Hematopoietic multipotent progenitor cell treated with erythropoietin and hydrocortisone succinate and interleukin-3 and kit ligand, for 17 days (in vitro differentiated cells): ENCODE measurements at regions not wholly inside any gene's neighbourhood (a gene's known extent, or its start where the extent isn't known, plus 50 kb on each side); places are given as distances from the start of the nearest gene placed in this dataset.
"Not testable (repeated sequence)": the region's sequence is repeated elsewhere in the genome, so short reads cannot be mapped to it uniquely, and the experiment has no call there.

ENCODE experiments used
- DNase-seq: peaks from one replicate; pipeline ENCODE4 v3.0.0-alpha.2; 2015; ENCODE audit warnings: low spot score

DNA sequence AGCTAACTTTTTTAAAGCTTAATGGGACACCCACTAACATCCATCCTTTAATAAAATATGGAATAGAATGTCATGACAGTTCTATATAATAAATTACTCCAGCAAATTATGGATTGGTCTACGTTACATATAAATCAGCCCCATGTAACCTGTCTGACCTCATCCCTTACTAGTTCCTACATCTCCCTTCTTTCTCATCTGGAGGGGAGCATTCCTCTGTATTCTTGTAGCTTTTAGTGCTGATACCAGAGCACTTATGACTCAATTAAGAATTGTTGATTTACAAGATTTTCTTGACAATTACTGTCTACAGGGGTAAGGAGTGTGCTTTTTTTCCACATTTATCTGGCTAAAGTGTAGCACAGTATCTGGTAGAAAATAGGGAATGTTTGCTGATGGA, 523.7 kb downstream of the FAM181B start:
- no peak for DNase-seq

- DNase-seq, result no peak
Measured at GRCh38 chr11:82195283-82195682, 538.4 kb downstream of the FAM181B start.

DNA sequence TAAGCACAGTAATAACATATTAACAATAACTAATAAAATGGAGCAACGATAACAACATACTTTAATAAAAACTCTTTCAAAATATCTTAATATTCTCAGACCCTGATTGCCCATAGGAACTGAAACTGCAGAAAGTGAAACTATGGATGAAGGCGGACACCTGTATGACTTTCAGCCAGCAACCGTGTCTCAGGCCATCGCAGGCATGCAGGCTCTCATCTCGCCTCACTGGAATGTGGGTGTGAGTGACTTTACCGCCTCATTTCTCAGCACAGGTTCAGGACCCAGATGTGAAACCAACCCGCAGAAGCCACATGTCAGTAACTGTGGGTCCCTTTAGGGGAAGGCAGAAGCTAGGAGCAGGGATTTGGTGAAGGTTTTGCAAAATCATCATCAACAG, 539.1 kb downstream of the FAM181B start:
- DNase-seq, result no peak

DNA sequence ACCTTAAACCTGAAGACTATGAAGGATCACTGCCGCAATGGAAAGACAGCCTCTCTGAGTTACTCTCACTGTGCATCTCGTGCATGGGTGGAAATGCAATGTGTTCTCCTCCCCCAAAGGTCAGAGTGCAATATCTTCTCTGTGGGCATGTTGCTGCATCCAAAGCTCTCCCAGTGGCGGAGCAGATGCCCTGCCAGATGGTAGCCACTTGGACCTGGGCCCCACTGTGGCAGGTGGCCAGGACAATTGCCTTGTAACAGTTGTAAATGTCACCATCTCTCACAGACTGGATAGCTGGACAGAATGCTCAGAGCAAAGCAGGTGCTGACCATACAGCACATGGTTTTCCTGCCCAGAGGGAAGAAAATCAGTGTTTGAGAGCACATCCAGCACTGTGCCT, 542.0 kb downstream of the FAM181B start:
- no peak for DNase-seq

DNA sequence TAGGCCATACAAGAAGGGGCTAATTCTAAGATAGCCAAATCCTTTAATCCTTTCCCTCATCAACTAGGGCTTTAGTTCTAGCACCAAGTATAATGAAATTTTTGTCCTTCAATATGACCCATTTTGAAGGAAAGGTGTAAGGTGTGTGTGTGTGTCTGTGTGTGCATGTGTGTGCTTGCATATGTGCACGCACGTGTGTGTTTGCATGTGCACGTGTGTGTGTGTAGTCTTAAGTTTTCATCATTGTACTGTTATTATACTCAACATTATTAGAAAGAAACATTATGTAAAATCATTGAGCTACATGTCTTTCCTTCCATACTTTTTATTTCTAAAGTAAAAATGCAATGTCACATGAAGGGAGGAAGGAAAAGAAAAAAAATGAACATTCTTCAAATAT, 547.7 kb downstream of the FAM181B start:
- no peak for DNase-seq

DNA sequence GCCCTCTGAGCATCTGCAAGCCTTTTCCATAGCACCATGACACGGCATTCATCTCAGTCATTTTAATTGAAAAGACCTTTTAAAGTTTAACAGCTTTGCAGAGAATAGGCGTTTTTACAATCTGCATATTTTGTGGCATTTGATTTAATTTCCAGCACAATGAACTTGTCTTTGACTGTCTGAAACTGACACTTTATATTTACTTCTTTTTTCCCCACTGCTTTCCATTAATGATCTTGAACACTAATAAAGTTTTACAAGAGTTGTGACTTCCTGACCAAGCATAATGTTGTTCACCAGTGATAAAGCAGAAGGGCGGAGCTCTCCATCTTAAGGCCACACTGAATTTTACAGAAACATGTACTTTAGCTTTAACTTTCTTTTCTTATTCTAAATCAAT, 548.7 kb downstream of the FAM181B start:
- no peak for DNase-seq

GRCh38 chr11:82183346-82183745, 550.3 kb downstream of the FAM181B start:
- DNase-seq, result no peak

DNA sequence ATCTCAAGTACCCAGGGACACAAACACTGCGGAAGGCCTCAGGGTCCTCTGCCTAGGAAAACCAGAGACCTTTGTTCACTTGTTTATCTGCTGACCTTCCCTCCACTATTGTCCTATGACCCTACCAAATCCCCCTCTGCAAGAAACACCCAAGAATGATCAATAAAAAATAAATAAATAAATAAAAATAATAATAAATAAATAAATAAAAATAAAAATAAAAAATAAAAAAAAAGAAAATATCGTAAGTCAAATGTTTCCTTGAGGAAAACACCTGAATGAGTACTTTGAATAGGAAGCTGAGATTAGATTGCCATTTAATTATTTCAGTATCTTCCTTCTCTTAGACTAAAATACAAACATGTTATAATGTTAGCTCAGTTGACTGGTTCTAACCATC, 551.0 kb downstream of the FAM181B start:
- not testable (repeated sequence) for DNase-seq

DNA sequence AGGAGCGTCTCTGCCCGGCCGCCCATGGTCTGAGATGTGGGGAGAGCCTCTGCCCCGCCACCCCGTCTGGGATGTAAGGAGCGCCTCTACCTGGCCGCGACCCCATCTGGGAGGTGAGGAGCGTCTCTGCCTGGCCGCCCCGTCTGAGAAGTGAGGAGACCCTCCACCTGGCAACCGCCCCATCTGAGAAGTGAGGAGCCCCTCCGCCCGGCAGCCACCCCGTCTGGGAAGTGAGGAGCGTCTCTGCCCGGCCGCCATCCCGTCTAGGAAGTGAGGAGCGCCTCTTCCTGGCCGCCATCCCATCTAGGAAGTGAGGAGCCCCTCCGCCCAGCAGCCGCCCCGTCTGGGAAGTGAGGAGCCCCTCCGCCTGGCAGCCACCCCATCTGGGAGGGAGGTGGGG, 551.9 kb downstream of the FAM181B start:
- DNase-seq, result not testable (repeated sequence)

- no peak for DNase-seq
Measured at GRCh38 chr11:82176945-82177344, 556.7 kb downstream of the FAM181B start.

- no peak for DNase-seq
Measured at GRCh38 chr11:82176365-82176764, 557.3 kb downstream of the FAM181B start.

- DNase-seq, result no peak
Measured at GRCh38 chr11:82174610-82175009, 559.1 kb downstream of the FAM181B start.

GRCh38 chr11:82146789-82147188, 586.9 kb downstream of the FAM181B start:
- DNase-seq, result no peak

GRCh38 chr11:82118946-82119345, 614.7 kb downstream of the FAM181B start:
- no peak for DNase-seq

DNA sequence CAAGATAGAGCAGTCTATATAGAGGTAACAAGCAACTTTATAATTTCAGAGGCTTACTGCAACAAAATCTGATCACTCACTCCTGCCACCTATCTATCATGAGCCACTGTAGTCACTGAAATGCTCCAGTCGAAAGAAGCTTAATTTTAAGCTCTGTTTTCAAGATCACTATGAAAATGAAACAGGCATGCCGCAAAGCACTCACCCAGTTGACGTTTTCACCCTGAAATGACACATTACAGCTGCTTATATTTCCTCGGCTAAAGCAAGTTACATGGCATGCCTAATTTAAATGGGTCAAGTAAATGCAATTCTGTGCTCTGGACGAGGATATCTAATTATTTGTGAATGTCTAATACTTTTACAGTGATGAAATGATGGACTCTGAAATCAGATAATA, 616.3 kb downstream of the FAM181B start:
- DNase-seq, result no peak

GRCh38 chr11:82105331-82105998, 628.2 kb downstream of the FAM181B start:
- DNase-seq, result no peak

GRCh38 chr11:82092904-82093303, 640.8 kb downstream of the FAM181B start:
- DNase-seq, result no peak

DNA sequence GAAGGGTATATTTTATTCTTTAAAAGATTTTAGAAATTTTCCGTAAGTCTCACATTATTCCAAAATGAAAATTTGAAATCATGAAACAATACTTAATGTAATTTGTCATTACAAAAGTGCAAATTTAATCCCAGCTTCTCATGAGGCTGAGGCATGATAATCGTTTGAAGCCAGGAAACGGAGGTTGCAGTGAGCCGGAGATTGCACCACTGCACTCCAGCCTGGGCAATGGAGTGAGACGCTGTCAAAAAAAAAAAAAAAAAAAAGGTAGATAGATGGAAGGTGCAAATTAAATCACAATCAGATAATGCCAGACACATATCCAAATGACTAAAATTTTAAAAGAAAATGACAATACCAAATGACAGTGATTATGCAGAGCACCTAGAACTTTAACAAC, 644.2 kb downstream of the FAM181B start:
- DNase-seq, result no peak

DNA sequence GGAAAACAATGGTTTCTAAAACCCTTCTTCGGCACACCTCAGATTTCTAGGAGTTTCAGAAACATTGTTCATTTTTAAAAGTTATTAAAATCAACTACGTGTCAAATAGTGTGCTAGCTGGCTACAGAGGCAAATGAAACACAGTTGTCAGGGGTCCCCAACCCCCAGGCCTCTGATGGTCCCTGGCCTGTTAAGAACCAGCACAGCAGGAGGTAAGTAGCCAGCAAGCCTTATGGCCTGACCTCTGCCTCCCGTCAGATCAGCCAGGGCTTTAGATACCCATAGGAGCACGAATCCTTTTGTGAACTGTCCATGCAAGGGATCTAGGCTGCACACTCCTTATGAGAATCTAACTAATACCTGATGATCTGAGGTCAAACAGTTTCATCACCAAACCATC, 648.2 kb downstream of the FAM181B start:
- DNase-seq, result no peak

DNA sequence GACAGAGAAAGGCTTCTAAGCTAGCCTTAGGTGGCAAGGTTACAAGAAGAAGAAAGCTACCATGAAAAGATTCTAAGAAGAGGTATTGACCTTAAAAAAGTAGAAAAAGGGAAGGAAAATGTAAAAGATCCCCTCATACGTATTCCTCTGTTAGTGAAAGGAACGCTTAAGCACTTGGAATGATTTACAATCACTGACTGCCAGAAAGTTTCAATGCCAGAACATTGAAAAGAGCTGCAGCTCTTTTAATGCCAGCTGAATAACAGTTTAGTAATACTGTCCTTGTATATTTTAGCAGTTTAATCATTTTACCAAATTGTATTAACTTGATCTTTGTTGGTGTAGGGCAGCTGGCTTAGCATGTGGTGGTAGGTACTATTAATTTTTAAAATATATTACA, 650.7 kb downstream of the FAM181B start:
- no peak for DNase-seq

- DNase-seq, result no peak
Measured at GRCh38 chr11:82080160-82080559, 653.5 kb downstream of the FAM181B start.

- no peak for DNase-seq
Measured at GRCh38 chr11:82076126-82076525, 657.5 kb downstream of the FAM181B start.

DNA sequence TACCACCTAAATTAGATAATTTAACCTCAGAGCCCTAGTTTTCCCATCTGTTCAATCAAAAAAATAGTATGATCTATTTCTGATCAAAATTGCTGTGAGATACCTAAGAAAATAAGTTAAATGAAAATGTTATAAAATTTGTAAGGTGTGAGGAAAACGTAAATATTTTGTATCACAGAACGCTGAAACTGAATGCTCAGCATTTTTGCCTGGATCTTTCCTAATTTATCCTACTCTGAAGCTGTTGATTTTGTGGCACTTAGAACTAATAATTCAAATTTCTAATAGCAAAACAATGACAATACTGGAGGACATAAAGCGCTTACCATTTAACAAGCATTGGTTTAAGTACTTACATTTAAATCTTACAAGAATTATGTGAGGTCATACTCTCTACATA, 674.2 kb downstream of the FAM181B start:
- DNase-seq, result no peak

- no peak for DNase-seq
Measured at GRCh38 chr11:82056450-82056849, 677.2 kb downstream of the FAM181B start.

- no peak for DNase-seq
Measured at GRCh38 chr11:82049199-82049598, 684.5 kb downstream of the FAM181B start.
